RWPE1 (cell line): ENCODE measurements at regions not wholly inside any gene's neighbourhood (a gene's known extent, or its start where the extent isn't known, plus 50 kb on each side); places are given as distances from the start of the nearest gene placed in this dataset.

ENCODE experiments used
- CTCF ChIA-PET: fragments of 350-600 bp; sonication (Branson Sonifier 250); formaldehyde crosslinking; extraction: SDS; loops from one replicate; lab custom pipeline; 2021; lab: Yijun Ruan, JAX
- POLR2A ChIA-PET: fragments of 400-600 bp; formaldehyde crosslinking; extraction: SDS; loops from one replicate; lab custom pipeline; 2020; ENCODE audit warnings: antibody characterized with exemption; ENCODE audit not compliant: low non-redundant PET; lab: Yijun Ruan, JAX
- DNase-seq: peaks from one replicate; pipeline ENCODE4 v3.0.0; 2012; ENCODE audit warnings: low spot score
- H3K27ac ChIP-seq: fragments of 450-650 bp; 2 replicates; pipeline ENCODE4 v1.5.1; 2017
- TF ChIP-seq, protein P1 (sequence below): fragments of 450-650 bp; conservative IDR thresholded peaks from 2 replicates; pipeline ENCODE4 v1.5.1; 2017; ENCODE audit warnings: low read depth, mild to moderate bottlenecking

DNA sequence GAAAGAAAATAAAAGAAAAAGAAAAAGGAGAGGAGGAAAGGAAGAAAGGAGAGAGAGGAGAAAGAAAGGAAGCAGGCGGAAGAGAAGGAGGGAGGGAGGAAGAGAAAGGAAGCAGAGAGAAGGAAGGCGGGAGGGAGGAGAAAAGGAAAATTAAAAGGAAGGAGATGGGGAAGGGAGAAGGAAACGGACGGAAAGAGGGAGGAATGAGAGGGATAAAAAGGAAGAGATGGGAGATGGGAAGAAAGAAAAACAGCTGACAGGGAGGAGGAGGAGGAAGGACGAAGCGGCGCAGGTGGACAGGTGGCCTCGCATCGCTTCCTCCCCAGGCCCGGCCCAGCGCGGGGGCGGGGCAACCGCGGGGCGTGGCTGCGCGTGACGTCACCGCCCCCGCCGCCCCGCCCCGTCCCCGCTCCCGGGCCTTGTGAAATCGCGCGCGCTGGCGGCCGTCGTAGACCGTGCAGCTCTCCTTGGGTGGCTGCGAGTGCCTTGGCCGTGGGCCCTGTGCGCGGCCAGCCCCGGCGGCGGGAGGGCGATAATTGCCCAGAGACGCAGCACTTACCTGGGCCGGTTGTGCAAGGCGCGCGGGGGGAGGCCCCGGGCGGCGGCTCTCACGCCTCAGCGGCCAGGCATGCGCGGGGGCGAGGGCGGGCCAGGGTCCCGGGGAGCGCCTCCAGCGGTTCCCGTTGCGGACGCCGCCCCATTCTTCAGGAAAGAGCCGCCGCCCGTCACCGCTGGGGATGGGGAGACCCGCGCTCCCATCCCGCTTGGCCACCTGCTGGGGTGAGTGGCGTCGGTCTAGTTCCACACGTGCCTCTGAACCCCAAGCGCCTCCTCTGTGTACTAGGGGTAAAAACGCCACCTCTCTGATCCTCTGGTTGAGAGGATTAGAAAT is 49.6 kb upstream of the FOXE1 start:
- POLR2A ChIA-PET = interaction anchor here (1.0 kb wide), 1 partner anchor 119 kb away, joined by 4 read pairs; the partner anchor contains the start of gene TRMO
- peak; percentile 96 for DNase-seq
- TF ChIP-seq, protein P1, sequence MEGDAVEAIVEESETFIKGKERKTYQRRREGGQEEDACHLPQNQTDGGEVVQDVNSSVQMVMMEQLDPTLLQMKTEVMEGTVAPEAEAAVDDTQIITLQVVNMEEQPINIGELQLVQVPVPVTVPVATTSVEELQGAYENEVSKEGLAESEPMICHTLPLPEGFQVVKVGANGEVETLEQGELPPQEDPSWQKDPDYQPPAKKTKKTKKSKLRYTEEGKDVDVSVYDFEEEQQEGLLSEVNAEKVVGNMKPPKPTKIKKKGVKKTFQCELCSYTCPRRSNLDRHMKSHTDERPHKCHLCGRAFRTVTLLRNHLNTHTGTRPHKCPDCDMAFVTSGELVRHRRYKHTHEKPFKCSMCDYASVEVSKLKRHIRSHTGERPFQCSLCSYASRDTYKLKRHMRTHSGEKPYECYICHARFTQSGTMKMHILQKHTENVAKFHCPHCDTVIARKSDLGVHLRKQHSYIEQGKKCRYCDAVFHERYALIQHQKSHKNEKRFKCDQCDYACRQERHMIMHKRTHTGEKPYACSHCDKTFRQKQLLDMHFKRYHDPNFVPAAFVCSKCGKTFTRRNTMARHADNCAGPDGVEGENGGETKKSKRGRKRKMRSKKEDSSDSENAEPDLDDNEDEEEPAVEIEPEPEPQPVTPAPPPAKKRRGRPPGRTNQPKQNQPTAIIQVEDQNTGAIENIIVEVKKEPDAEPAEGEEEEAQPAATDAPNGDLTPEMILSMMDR = peak; percentile 39
- CTCF ChIA-PET = interaction anchor here (0.6 to 0.7 kb wide), 3 partner anchors 37 to 97 kb away, joined by 3 to 4 read pairs (median 3); no protein-coding TSS in a partner anchor
- H3K27ac ChIP-seq = peak overlapping the region; percentile 73
